ENCODE measurements at regions not wholly inside any gene's neighbourhood (a gene's known extent, or its start where the extent isn't known, plus 50 kb on each side); places are given as distances from the start of the nearest gene placed in this dataset.

DNA sequence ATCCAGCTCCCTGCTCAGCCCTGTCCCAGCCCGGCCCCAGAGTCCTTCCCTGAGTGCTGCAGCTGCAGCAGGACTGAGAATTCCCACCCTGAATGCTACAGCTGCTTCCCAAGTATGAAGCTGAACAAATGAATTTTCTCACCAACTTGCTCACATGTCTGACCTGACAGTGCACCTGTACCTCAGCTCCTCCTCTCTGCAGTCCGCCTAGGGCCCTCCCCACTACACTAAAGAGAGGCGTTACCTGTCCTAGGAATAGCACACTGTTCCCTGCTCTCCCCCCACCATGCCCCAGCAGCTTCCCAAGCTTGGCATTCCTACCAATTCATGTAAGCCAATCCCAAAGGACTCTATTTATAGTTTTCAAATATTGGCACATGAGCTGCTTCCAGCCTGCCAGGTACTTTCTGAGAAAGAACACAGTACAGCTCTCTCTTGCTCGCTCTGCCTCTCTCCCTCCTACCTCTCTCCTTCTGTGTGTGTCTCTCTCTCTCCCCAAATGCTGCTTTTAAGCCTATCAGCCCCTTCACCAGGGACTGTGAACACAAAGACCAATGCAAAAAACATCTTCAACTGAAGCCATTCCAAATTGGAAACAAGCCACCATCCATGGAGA is 400.1 kb downstream of the TNS3 start:
- no peak for TF ChIP-seq POLR2A (IDR thresholded peaks at IDR 0.05)
- TF ChIP-seq, protein P1, sequence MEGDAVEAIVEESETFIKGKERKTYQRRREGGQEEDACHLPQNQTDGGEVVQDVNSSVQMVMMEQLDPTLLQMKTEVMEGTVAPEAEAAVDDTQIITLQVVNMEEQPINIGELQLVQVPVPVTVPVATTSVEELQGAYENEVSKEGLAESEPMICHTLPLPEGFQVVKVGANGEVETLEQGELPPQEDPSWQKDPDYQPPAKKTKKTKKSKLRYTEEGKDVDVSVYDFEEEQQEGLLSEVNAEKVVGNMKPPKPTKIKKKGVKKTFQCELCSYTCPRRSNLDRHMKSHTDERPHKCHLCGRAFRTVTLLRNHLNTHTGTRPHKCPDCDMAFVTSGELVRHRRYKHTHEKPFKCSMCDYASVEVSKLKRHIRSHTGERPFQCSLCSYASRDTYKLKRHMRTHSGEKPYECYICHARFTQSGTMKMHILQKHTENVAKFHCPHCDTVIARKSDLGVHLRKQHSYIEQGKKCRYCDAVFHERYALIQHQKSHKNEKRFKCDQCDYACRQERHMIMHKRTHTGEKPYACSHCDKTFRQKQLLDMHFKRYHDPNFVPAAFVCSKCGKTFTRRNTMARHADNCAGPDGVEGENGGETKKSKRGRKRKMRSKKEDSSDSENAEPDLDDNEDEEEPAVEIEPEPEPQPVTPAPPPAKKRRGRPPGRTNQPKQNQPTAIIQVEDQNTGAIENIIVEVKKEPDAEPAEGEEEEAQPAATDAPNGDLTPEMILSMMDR (IDR thresholded peaks at IDR 0.05) = no peak

All from heart left ventricle (tissue), 13 donors.